GM19238 (cell line): ENCODE measurements at regions not wholly inside any gene's neighbourhood (a gene's known extent, or its start where the extent isn't known, plus 50 kb on each side); places are given as distances from the start of the nearest gene placed in this dataset.

Source experiments
- DNase-seq: peaks from one replicate; pipeline ENCODE4 v3.0.0; 2011; ENCODE audit warnings: low spot score; ENCODE audit not compliant: insufficient read length

DNA sequence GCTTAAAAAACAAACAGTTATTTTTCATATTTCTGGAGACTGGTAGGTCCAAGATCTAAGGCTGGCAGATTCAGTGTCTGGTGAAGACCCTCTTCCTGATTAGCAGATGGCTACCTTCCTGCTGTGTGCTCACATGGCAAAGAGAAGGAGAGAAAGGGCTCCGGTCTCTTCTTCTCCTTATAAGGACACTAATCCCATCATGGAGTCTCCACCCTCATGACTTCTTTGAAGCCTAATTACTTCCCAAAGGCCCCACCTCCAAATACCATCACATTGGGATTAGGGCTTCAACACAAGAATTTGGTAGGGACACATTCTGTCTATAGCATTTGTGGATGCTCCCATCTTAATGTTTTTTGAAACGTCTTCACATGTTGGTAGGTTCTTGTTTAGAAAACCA is 391.1 kb downstream of the TMEM161B start:
- no peak for DNase-seq

GRCh38 chr5:87877023-87877422 is 391.6 kb downstream of the TMEM161B start:
- no peak for DNase-seq

GRCh38 chr5:87876616-87877015 is 392.0 kb downstream of the TMEM161B start:
- no peak for DNase-seq

DNA sequence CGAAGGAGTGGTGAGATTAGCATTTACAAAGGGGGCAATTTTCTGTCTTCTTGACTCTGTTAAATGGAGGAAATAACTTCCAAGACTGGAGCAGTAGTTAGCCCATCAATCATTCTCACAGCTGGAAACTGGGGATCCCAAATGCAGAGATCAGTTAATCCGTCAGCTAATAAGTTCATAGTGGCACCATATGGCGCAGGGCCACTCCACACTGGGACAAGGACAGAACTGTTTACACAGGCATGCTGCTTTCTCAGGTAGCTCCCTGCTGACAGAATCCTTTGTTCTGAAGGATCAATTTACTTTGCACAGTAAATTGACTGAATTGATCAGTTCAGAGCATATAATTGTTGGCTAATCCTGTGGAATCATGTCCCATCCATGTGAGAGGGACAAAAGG is 395.7 kb downstream of the TMEM161B start:
- DNase-seq, result no peak

- no peak for DNase-seq
Observed at GRCh38 chr5:87868792-87869191, 399.9 kb downstream of the TMEM161B start.

GRCh38 chr5:87867281-87867680 is 401.4 kb downstream of the TMEM161B start:
- DNase-seq, result no peak

DNA sequence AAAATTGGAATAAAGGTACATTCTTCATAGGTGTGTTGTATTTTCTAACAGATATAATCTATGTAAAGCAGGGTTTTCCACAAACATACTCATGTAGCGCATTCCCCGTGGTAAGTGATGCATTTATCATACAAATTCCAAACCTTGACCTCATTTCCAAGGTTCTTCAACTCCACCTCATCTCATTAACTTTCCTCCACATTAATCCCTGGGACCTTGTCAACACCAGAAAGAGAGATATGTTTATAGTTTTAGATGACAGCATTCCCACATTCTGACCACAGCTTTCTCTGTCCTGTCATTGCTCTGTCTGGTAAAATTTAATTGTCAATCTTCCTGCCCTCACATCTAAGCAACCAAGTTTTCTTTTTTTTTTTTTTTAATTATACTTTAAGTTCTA is 415.1 kb downstream of the TMEM161B start:
- DNase-seq, result no peak

DNA sequence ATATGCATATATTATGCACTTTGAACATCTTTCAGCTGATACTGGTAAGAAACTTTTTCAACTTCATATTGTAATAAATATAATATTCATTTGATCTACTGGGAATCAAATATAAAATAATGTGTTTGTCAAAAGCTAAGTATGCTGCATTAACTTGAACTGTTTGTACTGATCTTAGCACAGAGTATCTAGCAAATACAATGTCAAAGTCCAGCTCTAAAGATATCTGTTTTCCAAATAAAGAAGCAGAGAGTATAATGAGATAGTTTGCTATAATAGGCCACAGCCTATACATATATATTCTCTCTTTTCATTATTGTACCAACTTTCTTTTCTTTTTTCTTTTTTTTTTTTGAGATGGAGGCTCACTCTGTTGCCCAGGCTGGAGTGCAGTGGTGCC is 417.0 kb downstream of the TMEM161B start:
- DNase-seq, result no peak

DNA sequence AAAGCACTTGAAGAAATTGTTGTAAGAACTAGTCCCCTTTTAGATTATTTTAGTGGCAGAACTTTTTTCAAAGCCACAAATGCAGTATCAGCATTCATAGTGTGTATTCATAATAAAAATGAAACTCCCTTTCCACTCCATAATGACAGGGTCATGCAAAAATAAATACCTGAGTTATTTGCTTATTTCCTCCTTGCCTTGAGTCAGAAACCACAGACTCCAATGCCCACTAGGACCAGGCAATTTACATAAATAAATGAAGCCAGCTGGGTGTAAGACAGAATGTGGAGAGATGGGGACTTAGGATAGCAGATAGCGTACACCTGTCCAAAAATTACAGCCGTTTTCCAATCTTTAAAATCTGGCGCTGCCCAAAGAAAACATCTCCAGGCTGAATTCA is 417.8 kb downstream of the TMEM161B start:
- DNase-seq, result no peak

GRCh38 chr5:87845734-87846133 is 422.9 kb downstream of the TMEM161B start:
- DNase-seq, result no peak

DNA sequence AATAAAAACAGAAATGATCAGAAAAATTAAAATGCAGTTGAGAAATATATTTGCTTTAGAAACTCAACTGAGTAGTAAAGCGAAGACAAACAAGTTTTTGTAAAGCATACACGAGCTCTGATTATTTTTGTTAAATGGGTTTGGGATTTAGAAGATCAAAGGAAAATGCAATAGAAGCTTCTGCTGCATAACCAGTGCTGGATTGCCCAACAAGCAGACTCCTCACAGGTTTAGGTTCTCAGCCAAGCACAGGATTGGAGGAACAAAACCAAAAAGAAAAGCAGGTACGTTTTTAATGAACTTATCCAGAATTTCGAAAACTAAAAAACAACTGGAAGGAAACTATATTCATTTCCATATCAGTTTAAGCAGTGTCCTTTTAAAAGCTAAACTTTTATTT is 423.8 kb downstream of the TMEM161B start:
- no peak for DNase-seq

DNA sequence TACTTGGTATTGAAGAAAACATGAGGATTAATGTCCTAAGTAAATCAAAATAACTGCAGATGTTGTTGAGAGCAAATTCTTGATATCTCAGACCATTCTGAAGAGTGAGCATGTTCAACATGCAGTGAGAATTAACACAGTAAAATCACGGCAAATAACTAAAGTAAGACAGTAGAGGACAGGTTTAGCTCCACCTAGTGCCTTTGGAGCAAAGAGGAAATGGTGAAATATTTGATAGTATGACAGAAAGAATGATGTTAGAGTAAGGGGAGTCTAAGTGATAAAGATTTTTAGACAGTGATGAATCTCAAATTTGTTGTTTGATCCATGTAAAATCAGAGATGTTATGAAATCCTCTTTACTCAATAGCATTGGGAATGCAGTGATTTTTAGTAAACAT is 424.2 kb downstream of the TMEM161B start:
- no peak for DNase-seq

GRCh38 chr5:87836696-87837095 is 424.0 kb upstream of the CCNH start:
- DNase-seq, result no peak

DNA sequence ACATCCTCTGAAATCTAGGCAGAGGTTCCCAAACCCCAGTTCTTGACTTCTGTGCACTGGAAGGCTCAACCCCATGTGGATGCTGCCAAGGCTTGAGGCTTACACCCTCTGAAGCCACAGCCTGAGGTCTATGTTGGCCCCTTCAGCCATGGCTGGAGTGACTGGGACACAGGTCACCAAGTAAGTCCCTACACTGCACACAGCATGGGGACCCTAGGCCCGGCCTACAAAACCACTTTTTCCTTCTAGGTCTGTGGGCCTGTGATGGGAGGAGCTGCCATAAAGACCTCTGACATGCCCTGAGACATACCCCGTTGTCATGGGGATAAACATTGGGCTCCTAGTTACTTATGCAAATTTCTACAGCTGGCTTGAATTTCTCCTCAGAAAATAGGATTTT is 418.8 kb upstream of the CCNH start:
- DNase-seq, result no peak

- DNase-seq, result no peak
Observed at GRCh38 chr5:87829217-87829551, 416.5 kb upstream of the CCNH start.

- DNase-seq, result no peak
Observed at GRCh38 chr5:87828545-87829216, 416.0 kb upstream of the CCNH start.

- DNase-seq, result no peak
Observed at GRCh38 chr5:87827539-87827938, 414.8 kb upstream of the CCNH start.

GRCh38 chr5:87826507-87826906 is 413.8 kb upstream of the CCNH start:
- DNase-seq, result no peak

GRCh38 chr5:87825583-87825982 is 412.9 kb upstream of the CCNH start:
- DNase-seq, result no peak

DNA sequence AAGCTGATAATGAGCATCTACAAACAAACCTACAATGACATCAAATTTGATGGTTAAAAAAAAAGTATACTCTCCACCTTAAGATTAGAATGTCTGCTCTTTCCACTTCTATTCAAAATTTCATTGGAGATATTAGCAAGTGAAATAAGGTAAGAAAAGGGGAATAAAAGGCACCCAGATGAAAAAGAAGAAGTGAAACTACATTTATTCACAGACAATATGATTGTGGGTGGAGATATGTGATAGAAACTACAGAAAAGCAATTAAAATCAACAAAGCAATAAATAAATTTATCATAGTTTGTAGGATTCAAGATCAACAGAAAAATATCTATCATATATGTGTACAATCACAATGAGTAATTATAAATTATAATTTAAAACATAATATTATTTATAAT is 395.1 kb upstream of the CCNH start:
- DNase-seq, result no peak

- no peak for DNase-seq
Observed at GRCh38 chr5:87803352-87803751, 390.6 kb upstream of the CCNH start.

GRCh38 chr5:87791869-87792268 is 379.1 kb upstream of the CCNH start:
- DNase-seq, result no peak

- DNase-seq, result no peak
Observed at GRCh38 chr5:87788416-87788815, 375.7 kb upstream of the CCNH start.

DNA sequence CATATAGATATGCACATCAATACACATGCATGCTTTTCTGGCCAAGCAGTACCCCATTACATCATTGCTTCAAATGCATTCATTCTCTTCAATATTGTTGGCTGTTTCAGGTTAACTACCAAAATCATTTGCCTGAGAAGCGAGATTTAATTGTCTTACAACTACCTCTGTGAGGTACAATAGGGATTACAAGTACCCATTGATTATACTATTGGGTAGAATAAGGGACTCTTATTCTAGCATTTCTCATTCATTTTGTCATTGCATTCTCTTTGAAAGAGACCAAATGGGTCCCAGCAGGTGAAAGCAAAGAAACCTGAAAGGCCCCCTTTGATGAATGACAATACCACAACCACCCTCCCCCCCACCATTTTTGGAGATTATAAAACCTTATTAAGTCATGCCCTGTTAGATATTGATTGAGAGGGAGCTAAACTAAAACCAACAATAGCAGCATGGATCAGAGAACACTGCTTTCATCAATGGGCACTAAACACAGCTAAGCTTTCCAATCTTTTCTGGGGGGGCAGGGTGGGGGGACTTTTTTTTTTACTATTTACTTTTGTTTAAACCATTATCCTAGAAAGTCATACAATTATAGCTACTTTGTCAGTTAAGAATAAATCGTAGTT is 375.0 kb upstream of the CCNH start:
- no peak for DNase-seq
